Renal cortex interstitium (tissue), 11 donors: ENCODE measurements at regions not wholly inside any gene's neighbourhood (a gene's known extent, or its start where the extent isn't known, plus 50 kb on each side); places are given as distances from the start of the nearest gene placed in this dataset.
"Not testable (repeated sequence)": the region's sequence is repeated elsewhere in the genome, so short reads cannot be mapped to it uniquely, and the experiment has no call there.

Experiments used
- DNase-seq, 11 donors: peaks; one replicate each; pipeline ENCODE4 v3.0.0-alpha.2; 2013; ENCODE audit warnings: low read depth in 9 of 11, low spot score in 4 of 11; ENCODE audit errors: extremely low read depth in 1 of 11

DNA sequence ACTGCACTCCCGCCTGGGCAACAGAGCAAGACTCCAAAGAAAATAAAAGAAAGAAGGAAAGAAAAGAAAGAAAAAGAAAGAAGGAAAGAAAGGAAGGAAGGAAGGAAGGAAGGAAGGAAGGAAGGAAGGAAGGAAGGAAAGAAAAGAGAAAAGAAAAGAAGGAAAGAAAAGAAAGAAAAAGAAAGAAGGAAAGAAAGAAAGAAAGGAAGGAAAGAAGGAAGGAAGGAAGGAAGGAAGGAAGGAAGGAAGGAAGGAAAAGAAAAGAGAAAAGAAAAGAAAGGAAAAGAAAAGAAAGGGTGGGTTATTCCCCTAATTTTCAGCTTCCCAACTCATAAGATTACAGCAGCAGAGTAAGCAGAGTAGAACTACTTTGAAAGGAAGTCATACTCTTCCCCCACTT lies 64.4 kb downstream of the TMEM200C start:
- not testable (repeated sequence) for DNase-seq

DNA sequence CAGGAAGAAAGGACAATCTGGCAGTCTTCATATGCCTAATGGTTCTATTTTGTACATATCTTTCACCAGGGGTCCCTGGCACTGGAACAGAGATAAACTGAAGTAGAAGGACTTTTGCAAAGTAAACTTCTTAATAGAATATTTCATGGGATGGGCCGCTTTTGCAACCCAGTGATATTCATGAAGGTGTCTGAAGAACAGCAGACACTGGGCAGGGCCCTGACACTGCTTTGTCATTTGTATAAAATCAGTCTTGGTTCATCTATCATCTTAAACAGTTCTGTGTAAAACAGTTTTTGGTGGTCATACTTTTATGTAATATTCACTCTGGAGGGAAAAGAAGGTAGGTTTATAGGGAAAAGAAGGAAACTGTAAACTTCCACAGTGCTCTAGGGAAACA lies 66.4 kb downstream of the TMEM200C start:
- no peak for DNase-seq

DNA sequence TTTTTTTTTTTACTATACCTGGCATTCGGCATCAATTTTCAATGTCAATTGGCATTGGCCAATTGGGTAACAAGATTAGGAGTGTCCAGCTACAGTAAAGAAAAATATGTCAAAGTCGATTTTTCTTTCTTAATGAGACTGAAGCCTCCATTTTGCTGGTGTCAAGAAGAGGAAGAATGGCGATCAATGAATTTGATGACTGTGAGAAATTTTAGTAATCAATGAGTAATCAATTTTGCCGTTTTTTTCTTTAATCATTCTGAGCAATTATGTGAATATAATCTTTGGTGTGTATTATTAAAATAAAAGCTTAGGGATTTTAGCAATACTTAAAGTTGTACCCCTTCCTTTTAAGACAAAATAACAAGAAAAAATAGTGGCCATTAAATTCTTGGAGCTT lies 69.7 kb downstream of the TMEM200C start:
- no peak for DNase-seq

DNA sequence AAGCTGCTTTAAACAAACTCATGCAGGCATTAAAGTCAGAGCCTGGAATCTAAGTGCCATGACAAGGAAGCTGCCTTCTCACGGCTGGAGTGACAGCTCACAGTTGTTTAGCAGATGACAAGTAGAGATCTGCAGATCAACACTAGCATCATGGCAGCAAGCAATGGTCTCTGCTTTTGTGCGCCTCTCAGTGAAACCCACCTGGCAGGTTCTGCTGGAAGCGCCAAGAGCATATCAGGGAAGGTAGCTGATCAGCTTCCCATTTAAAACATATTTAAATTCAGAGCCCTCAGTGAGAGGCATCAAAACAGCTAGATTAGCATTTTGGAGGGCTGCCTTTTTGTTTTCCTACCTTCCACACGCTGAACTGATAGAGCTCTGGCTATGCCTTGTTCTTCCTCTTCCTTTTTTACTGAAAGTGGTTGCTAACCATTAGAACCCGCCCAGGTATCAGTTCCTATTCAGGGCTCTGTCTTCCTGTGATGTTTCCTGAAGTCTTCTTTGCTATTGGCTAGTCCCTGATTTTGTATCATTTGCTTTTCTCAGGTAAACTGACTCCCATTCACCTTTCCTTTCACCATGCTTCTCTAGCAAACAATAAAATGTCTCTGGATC lies 70.8 kb downstream of the TMEM200C start:
- no peak for DNase-seq

DNA sequence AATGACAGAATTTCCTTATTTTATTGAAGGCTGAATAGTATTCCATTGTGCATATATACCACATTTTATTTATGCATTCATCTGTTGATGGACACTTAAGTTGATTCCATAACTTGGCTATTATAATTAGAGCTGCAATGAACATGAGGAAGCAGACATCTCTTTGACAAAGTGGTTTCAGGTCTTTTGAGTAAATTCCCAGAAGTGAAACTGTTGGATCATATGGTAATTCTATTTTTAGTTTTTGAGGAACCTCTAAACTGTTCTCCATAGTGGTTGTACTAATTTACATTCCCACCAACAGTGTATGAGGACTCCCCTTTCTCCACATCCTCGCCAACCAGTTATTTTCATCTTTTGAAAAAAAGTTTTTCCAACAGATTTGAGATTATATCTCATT lies 77.5 kb downstream of the TMEM200C start:
- DNase-seq = no peak

DNA sequence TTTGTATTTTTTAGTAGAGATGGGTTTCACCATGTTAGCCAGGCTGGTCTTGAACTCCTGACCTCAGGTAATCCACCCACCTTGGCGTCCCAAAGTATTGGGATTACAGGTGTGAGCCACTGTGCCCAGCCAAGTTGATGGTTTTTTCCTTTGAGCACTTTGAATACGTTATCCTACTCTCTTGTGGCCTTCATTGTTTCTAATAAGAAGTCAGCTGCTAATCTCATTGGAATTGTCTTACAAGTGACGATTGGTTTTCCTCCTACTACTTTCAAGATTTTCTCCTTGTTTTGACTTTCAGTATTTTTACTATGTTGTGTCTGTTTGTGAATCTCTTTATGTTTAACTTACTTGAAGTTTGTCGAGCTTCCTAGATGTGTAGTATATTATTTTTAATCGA lies 88.5 kb downstream of the TMEM200C start:
- DNase-seq = no peak

DNA sequence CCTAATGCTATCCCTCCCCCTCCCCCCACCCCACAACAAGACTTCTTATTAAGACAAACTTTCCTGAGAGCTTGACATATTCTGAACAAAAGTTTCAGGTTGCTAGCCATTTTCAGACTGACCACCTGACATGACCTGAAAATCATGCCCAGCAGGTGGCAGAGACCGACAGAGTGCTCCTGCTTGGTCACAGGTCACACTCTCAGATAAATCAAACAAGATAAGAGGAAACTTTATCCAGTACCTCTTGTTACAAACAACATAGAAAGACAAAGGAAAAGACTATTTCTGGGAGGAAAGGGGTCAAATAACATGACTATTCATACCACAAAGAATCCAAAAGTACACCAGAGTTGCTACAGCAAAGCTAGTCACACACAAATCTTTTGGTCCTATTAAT lies 107.4 kb downstream of the TMEM200C start:
- peak in 9 of 11 donors; percentile 4 to 46 (median 22) for DNase-seq

DNA sequence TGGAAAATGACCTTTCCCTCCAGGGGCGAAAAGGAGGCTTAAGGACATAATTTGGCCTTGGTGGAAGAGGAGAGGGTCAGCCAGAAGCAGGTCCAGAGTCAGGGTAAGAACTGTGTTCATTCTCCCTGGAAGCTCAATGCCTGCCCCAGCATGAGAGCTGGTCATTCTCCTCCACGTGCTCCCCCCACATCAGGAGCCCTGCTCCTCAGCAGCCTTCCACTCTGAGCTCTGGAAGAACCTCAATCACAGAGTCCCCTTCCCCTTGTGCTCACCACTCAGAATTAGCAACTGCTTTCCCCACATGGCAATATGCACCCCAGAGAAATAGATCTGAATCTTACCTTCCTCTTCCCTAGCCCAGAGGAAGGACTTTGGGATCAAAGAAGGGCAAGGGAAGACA lies 115.4 kb downstream of the TMEM200C start:
- DNase-seq = no peak

DNA sequence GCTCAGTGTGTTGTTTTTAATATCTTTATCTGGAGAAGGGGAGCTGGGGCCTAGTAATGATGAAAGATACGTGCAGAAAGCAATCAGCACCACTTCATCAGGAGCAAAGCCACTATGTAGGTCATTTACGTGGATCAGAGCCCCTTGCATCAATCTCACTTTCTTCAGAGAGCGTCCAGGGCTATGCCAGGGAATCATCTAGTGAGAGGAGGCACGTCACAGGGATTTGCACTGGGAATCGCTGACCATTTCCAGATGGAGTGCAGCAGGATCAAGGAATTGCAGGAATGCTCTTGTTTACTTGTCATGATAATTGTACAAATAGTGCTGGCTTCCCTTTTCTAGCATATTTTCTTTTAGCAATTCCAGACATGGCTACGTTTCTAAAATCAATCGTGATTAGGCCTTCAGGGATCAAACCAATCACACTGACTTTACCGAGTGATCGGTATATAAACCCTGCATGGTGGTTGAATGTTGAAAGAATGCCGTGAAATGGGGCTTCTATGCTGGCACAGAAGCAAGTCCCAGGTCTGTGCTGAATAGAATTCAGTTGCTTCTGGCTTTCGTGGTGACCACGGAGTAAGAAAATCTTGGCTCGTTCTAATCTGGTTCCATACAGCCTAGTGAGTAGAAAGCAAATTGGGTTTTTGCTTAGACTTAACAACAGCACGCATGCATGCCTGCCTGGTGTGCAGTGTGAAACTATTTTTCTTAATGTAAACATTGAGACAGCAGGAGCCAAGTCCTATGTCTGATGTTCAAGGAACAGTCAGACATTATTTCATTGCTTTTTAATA lies 122.8 kb downstream of the TMEM200C start:
- DNase-seq = no peak

DNA sequence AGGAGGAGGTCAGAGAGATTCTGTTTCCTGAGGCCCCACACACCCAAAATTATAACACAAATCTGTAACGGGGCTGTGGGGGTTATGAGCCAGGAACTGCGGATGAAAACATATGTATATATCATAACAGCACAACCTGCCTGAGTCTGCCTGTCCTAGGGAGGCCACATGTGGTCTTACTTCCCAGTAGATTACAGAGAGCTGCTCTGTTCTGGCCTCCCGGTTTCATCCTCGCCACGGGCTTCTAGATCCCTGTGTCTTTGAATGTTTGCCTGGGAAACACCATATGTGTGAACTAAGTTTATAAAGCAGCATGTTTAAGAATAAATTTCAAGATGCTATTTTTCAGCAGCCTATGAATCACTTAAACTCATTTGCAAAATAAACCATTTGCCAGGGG lies 124.0 kb downstream of the TMEM200C start:
- DNase-seq = no peak

DNA sequence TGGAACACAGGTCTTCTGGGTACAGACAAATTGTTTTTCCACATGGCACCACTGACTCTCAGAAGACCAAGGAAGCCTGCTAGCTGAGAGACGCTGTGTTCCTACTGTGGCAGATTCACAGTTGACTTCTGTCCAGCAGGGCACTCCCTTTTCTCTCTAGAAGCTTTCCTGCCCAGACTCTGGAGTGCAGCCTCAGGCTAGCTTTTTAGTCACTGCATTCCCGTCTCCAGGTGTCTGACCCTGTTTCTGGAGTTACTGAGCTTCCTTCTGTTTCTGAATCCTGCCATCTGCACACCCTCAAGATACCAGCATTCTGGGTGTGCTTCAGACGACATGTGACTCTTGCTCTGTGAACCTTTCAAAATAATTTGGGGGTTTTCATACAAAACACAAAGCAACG lies 125.1 kb downstream of the TMEM200C start:
- DNase-seq = no peak

DNA sequence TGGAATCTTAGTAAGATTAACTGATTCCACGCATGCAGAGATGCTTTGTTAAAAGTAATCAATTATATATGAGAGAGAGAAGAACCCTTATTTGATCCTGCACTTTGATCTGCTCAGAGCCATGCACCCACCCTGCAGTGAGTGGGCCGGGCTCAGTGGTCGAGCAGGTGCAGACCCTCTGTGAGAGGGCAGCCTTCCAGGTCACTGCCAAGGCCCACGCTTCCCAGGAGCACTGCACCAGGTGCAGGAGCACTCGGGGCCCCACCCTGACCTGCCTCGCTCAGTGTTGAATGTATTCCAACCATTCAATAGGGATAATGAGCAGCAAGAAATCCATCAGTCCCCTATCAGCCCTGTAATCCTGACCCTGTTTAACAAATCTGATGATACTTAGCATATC lies 126.9 kb downstream of the TMEM200C start:
- no peak for DNase-seq

DNA sequence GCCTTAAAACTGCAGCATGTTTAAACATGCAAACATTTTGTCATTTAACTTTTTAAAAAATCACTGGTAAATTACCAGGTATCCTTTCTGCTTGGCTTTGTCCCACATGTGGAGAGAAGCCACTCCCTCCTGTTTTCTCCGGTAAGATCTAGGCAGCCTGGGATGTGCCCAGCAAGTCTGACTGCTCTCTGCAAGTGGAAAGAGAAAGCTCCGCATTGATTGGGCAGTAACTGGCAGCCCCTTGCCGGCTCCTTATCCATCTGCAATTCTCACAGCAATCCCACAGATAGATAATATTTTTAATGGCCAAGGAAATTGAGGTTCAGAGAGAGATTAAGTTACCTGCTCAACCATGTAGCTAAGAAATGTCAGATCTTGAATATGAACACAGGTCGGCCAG lies 136.1 kb downstream of the TMEM200C start:
- peak in 3 of 11 donors; percentile 1 to 6 (median 5) for DNase-seq

DNA sequence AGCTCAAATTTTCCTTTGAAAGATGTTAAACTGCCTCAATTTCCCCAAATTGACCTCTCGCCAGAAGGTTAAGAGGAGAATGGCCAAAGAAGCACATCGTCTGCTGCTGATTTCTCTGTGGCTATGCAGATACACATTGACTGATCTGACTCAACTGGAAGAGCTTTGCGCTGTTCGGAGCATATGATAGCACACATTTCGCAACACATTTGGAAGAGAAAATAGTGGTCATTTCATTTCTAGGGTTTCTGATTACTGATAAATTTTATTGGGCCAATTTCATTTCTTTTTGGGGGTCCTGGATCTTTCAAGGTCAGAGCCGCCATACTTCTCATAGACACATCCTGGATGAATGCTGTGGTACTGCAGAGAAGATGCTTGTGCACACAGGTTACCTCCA lies 138.5 kb downstream of the TMEM200C start:
- no peak for DNase-seq

DNA sequence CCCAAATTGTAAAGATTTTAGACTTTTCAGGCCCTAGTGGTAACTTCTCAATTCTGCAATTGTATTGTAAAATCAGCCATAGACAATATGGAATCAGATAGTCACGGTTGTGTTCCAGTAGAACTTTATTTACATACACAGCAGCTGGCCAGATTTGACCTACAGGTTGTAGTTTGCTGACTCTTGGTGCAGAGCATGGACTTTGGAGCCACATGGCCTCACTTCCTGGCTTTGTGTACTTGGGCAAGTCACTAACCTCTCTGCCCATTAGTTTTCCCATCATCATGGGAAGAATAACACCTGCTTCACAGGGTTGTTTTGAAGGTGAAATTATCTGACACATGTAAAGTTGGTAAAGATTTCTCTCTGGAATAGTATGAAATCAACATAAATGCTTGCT lies 147.6 kb downstream of the TMEM200C start:
- no peak for DNase-seq

DNA sequence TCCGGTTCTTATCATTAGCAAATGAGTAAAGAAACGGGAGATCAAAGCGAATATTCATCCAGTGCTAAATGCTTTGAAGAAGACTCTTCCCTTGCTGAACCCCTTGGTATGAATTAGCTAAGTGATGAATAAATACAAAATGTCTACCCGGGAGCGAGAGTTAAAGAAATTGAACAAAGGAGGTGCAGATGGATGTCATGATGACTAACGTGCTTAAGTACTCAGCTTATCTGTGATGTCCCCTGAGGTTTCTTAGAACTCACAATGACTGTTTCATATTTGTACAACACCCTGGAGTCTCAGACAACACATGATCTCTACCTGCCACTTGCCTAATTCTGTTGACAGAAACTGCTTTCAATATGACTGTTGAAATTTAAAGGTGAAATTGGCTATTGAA lies 148.5 kb downstream of the TMEM200C start:
- no peak for DNase-seq

DNA sequence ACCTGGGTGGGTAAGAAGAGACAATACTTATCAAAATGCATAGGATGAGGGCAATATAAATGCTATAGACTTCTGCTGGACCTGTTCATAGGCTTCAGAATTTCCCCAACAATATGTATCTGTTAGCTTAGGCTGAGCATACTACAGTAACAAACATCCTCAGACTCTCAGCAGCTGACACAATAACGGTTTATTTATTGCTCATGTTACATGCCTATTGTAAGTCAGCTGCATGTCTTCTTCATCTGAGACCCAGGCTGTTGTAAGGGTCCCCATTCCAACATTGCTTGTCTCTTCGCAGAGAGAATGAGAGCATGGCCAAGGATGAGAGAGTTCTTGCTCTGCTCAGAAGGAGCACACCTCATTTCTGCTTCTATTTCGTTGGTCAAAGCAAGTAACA lies 150.7 kb downstream of the TMEM200C start:
- DNase-seq = no peak

DNA sequence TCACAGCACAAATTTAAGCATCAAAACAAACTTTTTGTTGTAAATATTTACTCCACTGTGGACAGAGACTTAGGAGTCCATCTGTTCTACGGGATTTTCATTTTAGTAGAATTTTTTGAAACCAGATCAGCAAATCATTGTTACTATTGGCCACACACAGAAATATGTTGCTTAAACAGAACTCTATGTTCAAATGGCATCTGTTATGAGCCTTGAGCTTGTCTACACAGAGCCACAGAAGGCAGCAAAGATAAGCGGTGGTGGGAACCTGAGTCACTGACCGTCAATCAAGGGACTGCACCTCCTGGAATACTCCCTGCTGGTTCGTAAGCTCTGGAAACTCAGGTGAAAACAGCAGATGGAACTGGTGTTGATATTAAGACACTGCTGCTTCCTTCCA lies 156.8 kb downstream of the TMEM200C start:
- no peak for DNase-seq

DNA sequence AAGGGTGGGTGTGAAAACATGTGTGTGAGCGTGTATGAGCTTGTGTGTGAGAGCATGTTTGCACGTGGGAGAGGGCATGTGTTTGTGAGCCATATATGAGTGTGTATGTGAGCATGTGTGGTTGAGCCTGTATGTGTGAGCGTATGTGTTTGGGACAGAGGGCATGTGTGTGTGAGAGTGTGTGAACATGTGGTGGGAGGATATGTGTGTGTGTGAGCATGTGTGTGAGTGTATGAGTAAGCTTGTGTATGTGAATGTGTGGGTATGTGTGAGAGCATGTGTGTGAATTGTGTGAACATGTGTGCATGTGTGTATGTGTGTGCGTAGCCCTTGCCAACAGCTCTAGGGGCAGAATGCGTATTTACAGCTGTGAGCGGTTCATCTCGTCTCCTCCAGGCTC lies 163.0 kb downstream of the TMEM200C start:
- DNase-seq = no peak

DNA sequence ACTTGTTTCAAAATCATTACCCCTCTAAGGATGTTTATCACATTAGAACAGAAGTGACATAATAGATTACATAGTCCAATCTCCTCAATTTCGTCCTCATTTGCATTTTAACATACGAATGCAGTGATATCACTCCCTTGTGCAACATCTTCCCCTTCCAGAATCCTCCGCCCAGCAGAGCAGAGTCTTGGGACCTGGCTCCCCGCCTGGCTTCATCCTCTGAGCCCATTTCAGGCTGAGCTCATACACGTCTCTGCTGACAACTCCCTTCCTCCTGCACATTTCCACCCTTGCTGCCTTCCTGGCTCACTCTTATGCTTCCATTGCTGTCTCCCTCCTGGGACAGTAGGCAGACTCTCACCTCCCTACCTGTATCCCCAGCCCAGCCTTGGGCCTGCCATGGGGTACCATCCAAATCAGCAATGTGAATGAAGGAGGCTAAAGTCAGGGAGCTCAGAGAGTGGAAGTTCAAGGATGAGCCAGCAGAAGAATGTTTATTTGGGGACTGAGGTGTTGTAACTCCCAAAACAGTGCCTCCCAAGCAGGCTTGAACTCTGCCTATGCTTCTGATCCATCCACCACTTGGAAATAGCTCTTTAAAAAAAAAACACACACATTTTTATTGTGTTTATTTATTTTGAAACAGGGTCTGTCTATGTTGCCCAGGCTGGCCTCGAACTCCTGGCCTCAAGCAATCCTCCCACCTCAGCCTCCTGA lies 165.2 kb downstream of the TMEM200C start:
- no peak for DNase-seq
